ENCODE measurements at regions not wholly inside any gene's neighbourhood (a gene's known extent, or its start where the extent isn't known, plus 50 kb on each side); places are given as distances from the start of the nearest gene placed in this dataset.

DNA sequence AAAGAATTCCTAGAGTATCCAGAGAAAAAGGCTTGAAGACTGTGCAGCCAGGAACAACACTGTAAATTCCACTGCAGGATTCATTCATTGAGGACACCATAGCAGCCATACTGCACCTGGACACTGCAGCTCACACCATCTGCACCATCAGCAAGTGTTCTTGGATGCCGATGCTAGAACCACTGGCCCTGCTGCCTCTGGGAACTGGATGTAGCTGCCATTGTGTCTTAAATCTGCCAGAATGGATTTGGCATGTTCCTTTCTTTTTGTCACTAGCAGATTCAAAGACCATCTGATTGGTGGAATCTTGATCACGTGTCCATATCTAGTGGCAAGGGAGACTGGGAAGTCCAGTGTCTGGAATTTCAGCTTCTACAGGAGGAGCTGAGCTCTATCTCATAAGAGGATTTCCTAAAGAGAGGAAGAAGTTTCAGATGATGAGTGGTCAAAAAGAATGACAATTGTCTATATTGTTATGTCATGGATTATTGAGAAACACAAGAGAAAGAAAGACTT, 278.3 kb upstream of the ANKRD55 start:
- peaks cover 0 to 7% (median 0%) of the 10 kb centered on the region in 11 experiments; a peak in 2 of 22 replicates for H3K9me3 ChIP-seq (replicated peaks in 1 of 11)
- H3K27ac ChIP-seq: no peak overlapping the region
- TF ChIP-seq Cebpa-rat (IDR thresholded peaks at IDR 0.05): no peak
- H3K9ac ChIP-seq: no peak overlapping the region
- H3K36me3 ChIP-seq: no peaks in the 10 kb centered on the region
- H3K4me3 ChIP-seq: no peak overlapping the region
- peaks cover 30 to 43% (median 36%) of the 10 kb centered on the region in 10 experiments for H3K4me1 ChIP-seq
- H3K27me3 ChIP-seq: no peaks in the 10 kb centered on the region
- H4K20me1 ChIP-seq: no peaks in the 10 kb centered on the region
- 0 out of 22 replicates have a peak overlapping the region, but pooled peaks of 1 of the 11 experiments have one; percentile 11 for H3K4me2 ChIP-seq

- peaks cover 16 to 34% (median 22%) of the 10 kb centered on the region in 10 experiments for H3K4me1 ChIP-seq
- H3K4me3 ChIP-seq: no peak overlapping the region
- no peak for TF ChIP-seq Cebpa-rat (IDR thresholded peaks at IDR 0.05)
These were observed 275.1 kb upstream of the ANKRD55 start for GRCh38 chr5:56508249-56508648.

GRCh38 chr5:56507351-56507930, 274.3 kb upstream of the ANKRD55 start:
- Histone ChIP-seq H3K27ac (no peak overlapping the region), H3K27me3 (no peaks in the 10 kb centered on the region), H3K36me3 (no peaks in the 10 kb centered on the region; a peak in 1 of 22 replicates), H3K4me3 (no peak overlapping the region), H4K20me1 (no peaks in the 10 kb centered on the region), H3K9ac (no peak overlapping the region), H3K4me2 (no peak overlapping the region), H3K4me1 (peaks cover 17 to 33% (median 23%) of the 10 kb centered on the region in 10 experiments), H3K9me3 (replicated peaks in 1 of 11) (peaks cover 0 to 38% (median 24%) of the 10 kb centered on the region in 11 experiments; a peak in 17 of 22 replicates)
- TF ChIP-seq Cebpa-rat (IDR thresholded peaks at IDR 0.05): no peak

More at GRCh38 chr5:56508249-56508648, 275.1 kb upstream of the ANKRD55 start:
- H3K9me3 ChIP-seq (replicated peaks in 1 of 11): peaks cover 0 to 33% (median 24%) of the 10 kb centered on the region in 11 experiments; a peak in 17 of 22 replicates
- H3K4me2 ChIP-seq: no peak overlapping the region
- H3K9ac ChIP-seq: no peak overlapping the region
- no peak overlapping the region for H3K27ac ChIP-seq
- no peaks in the 10 kb centered on the region; a peak in 1 of 22 replicates for H3K36me3 ChIP-seq
- no peaks in the 10 kb centered on the region for H4K20me1 ChIP-seq
- H3K27me3 ChIP-seq: no peaks in the 10 kb centered on the region

DNA sequence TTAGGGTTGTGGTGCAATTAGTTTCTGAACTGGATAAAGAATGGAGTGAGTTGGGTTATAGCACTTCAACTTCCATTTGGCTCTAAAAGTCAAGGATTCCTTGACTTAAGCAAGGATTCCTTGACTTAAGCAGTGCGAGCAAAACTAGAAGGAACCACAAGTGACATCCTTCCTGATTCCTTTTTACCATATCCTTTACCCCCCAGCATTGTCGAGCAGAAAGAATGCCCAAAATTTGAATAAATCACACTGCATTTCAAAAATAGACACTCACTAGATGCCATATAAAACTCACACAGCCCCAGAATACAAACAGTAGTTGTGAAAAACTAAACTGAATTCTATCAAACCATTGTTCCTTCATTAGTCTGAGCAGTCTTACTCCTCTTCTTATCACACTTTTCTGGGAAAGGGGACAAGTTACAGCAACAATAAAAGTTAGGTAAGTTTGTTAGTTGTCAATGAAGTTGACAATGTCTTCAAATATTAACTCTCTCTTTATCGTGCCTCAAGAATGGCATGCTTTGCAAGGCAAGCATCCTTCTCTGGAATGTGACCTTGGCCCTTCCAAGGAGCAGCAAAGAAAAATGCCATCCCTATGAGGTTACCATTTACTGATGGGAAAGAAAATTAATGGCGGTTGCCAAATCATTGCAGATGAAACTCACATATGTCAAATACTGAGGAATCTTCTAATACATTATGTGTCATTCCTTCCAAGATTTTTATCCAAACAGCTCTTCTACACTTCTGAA, 273.3 kb upstream of the ANKRD55 start:
- Histone ChIP-seq H3K27ac (no peak overlapping the region), H3K4me3 (no peak overlapping the region), H3K9me3 (replicated peaks in 1 of 11) (peaks cover 0 to 38% (median 24%) of the 10 kb centered on the region in 11 experiments; a peak in 17 of 22 replicates), H3K9ac (no peak overlapping the region), H3K4me1 (peaks cover 25 to 42% (median 32%) of the 10 kb centered on the region in 10 experiments), H3K27me3 (no peaks in the 10 kb centered on the region), H3K4me2 (peak overlapping the region in 10 of 11 experiments; percentile 10 to 59 (median 36); a peak in 16 of 22 replicates), H3K36me3 (no peaks in the 10 kb centered on the region; a peak in 1 of 22 replicates), H4K20me1 (no peaks in the 10 kb centered on the region)
- TF ChIP-seq Cebpa-rat (IDR thresholded peaks at IDR 0.05): no peak

- Histone ChIP-seq H3K9ac (no peak overlapping the region), H3K27me3 (no peaks in the 10 kb centered on the region), H3K36me3 (no peaks in the 10 kb centered on the region; a peak in 1 of 22 replicates), H3K27ac (no peak overlapping the region), H4K20me1 (no peaks in the 10 kb centered on the region), H3K4me2 (no peak overlapping the region), H3K9me3 (replicated peaks in 1 of 11) (peaks cover 0 to 59% (median 40%) of the 10 kb centered on the region in 11 experiments; a peak in 18 of 22 replicates), H3K4me3 (no peak overlapping the region), H3K4me1 (peaks cover 27 to 39% (median 34%) of the 10 kb centered on the region in 10 experiments)
- no peak for TF ChIP-seq Cebpa-rat (IDR thresholded peaks at IDR 0.05)
These were observed 270.8 kb upstream of the ANKRD55 start for GRCh38 chr5:56503929-56504328.

DNA sequence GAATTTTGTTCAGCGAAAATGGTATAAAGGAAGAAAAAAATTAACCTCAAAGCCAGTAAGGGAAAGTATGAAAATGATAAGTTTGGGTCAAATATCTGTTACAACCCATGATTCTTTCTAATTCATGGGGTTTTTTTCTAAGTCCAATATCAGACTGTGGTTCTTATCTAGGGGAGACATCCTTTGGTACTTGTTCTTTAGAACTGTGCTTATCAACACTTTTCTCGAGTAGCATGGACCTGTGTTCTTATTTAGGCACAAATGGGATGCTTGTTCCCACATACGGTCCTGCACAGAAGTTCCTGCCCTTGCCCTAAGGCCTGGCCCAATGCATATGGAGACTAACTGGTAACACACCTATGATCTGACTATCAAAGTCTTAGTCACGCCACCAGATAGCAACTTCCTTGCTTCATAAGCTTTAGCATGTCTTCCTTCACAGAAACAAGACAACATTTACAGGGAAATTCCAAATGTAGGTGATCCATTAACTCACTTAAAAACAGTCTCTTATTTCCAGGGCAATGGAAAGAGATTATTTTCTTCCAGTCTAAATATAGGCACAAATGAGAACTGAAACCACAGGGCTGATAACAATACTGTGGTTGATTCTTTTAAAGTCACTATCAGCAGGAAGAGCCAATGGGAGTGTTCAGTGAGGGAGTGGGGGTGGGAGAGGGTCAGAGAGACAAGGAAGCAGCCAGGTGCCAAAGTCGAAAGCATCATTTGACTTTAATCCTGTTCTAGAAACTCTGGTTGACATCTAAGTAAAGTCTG, 268.8 kb upstream of the ANKRD55 start:
- H3K4me1 ChIP-seq: peaks cover 29 to 42% (median 37%) of the 10 kb centered on the region in 10 experiments
- no peaks in the 10 kb centered on the region for H4K20me1 ChIP-seq
- H3K27ac ChIP-seq: peak overlapping the region in 8 of 11 experiments; percentile 23 to 54 (median 50); a peak in 12 of 22 replicates
- peaks cover 10 to 76% (median 59%) of the 10 kb centered on the region in 11 experiments; a peak in 20 of 22 replicates for H3K9me3 ChIP-seq (replicated peaks in 1 of 11)
- no peaks in the 10 kb centered on the region; a peak in 1 of 22 replicates for H3K36me3 ChIP-seq
- no peak for TF ChIP-seq Cebpa-rat (IDR thresholded peaks at IDR 0.05)
- no peaks in the 10 kb centered on the region for H3K27me3 ChIP-seq
- H3K9ac ChIP-seq: no peak overlapping the region
- H3K4me3 ChIP-seq: peak overlapping the region in 1 of 10 experiments; percentile 0; a peak in 1 of 20 replicates
- H3K4me2 ChIP-seq: peak overlapping the region; percentile 53 to 91 (median 70)

DNA sequence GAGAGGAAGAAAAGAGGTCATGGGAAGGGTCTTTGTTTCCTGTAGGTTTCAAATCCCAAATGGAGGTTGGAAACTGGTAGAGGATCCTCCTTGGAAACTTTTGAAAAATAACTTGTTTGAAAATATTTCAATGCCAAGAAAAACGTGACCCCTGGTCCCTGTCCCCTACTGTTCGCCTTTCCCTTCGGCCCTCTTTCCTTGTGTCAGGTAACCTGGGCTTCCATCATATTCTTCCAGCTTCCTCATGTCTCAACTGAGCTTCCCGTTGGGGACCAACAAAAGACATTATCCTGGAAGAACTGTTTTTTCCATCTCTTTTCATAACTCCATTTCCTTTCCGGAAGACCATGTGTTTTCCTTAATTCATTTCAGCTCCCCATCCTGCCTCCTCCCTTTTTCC, 266.8 kb upstream of the ANKRD55 start:
- peaks cover 10 to 66% (median 50%) of the 10 kb centered on the region in 11 experiments; a peak in 20 of 22 replicates for H3K9me3 ChIP-seq (replicated peaks in 1 of 11)
- H3K4me3 ChIP-seq: no peak overlapping the region
- no peak for TF ChIP-seq Cebpa-rat (IDR thresholded peaks at IDR 0.05)
- no peak overlapping the region for H3K4me2 ChIP-seq
- H3K4me1 ChIP-seq: peaks cover 25 to 43% (median 33%) of the 10 kb centered on the region in 10 experiments
- H3K27ac ChIP-seq: no peak overlapping the region
- no peak overlapping the region for H3K9ac ChIP-seq
- H3K36me3 ChIP-seq: no peaks in the 10 kb centered on the region; a peak in 1 of 22 replicates
- H3K27me3 ChIP-seq: no peaks in the 10 kb centered on the region
- H4K20me1 ChIP-seq: no peaks in the 10 kb centered on the region

- H3K9me3 ChIP-seq (replicated peaks in 1 of 11): peaks cover 10 to 66% (median 50%) of the 10 kb centered on the region in 11 experiments; a peak in 20 of 22 replicates
- peaks cover 26 to 47% (median 36%) of the 10 kb centered on the region in 10 experiments for H3K4me1 ChIP-seq
- no peak overlapping the region for H3K27ac ChIP-seq
- no peak overlapping the region for H3K4me3 ChIP-seq
- no peaks in the 10 kb centered on the region for H4K20me1 ChIP-seq
- H3K27me3 ChIP-seq: no peaks in the 10 kb centered on the region
- H3K4me2 ChIP-seq: no peak overlapping the region
- no peak for TF ChIP-seq Cebpa-rat (IDR thresholded peaks at IDR 0.05)
- no peaks in the 10 kb centered on the region; a peak in 2 of 22 replicates for H3K36me3 ChIP-seq
- no peak overlapping the region for H3K9ac ChIP-seq
These were observed 266.4 kb upstream of the ANKRD55 start for GRCh38 chr5:56499491-56499890.
